Coronary artery (tissue), 2 donors: ENCODE measurements at regions not wholly inside any gene's neighbourhood (a gene's known extent, or its start where the extent isn't known, plus 50 kb on each side); places are given as distances from the start of the nearest gene placed in this dataset.

ENCODE experiments used
- DNase-seq: peaks from one replicate; pipeline ENCODE4 v3.0.0-alpha.2; 2017; ENCODE audit warnings: low spot score
- H3K27ac ChIP-seq, 2 donors: fragments of 200-600 bp; sonication (generic); one replicate each; pipeline ENCODE4 v1.5.1; 2016 to 2019
- H3K4me3 ChIP-seq: fragments of 200-600 bp; sonication (generic); 2 replicates; pipeline ENCODE4 v1.5.1; 2016; ENCODE audit warnings: mild to moderate bottlenecking, moderate library complexity
- TF ChIP-seq, protein P1 (sequence below): fragments of 200-600 bp; sonication (generic); IDR thresholded peaks from one replicate; pipeline ENCODE4 v1.5.1; 2019; ENCODE audit warnings: antibody characterized with exemption

DNA sequence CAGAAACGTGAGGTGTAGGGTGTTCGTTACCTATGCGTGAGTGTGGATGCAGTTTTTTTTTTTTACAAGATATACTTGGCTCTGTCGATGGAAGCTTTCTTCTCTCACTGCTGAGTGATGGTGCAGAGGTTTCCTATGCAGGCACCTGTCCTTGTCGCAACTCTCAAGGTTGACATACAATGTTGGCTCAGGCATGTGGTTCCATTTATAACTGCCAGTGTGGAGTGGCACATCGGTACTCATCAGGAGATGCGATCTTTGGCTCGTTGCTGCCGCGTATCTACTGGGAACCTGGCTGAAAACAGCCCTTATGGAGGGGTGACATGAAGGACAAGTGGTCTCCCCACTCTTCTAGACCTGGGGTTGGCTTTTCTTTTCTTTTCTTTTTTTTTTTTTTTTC lies 109.0 kb downstream of the ZNF664 start:
- no peak for DNase-seq
- TF ChIP-seq, protein P1, sequence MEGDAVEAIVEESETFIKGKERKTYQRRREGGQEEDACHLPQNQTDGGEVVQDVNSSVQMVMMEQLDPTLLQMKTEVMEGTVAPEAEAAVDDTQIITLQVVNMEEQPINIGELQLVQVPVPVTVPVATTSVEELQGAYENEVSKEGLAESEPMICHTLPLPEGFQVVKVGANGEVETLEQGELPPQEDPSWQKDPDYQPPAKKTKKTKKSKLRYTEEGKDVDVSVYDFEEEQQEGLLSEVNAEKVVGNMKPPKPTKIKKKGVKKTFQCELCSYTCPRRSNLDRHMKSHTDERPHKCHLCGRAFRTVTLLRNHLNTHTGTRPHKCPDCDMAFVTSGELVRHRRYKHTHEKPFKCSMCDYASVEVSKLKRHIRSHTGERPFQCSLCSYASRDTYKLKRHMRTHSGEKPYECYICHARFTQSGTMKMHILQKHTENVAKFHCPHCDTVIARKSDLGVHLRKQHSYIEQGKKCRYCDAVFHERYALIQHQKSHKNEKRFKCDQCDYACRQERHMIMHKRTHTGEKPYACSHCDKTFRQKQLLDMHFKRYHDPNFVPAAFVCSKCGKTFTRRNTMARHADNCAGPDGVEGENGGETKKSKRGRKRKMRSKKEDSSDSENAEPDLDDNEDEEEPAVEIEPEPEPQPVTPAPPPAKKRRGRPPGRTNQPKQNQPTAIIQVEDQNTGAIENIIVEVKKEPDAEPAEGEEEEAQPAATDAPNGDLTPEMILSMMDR: no peak
- no peak overlapping the region for H3K27ac ChIP-seq
- no peak overlapping the region for H3K4me3 ChIP-seq

DNA sequence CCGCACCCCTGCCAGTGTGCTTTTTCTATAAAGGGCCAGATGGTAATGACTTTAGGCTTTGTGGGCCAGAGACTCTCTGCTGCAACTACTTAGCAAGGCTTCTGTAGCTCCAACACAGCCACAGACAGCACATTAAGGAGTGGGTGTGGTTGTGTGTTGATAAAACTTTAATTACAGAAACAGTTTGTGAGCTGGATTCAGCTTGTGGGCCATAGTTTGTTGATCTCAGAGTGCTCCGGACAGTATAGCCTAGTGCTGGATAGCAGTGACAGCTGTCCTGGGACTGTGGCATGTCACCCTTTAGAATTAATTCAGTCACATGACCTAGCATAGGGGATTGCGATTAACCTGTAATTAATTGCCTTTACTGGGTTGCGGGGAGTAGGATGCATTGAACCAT lies 109.7 kb downstream of the ZNF664 start:
- Histone ChIP-seq H3K27ac (no peak overlapping the region), H3K4me3 (no peak overlapping the region)
- TF ChIP-seq, protein P1: no peak
- no peak for DNase-seq

DNA sequence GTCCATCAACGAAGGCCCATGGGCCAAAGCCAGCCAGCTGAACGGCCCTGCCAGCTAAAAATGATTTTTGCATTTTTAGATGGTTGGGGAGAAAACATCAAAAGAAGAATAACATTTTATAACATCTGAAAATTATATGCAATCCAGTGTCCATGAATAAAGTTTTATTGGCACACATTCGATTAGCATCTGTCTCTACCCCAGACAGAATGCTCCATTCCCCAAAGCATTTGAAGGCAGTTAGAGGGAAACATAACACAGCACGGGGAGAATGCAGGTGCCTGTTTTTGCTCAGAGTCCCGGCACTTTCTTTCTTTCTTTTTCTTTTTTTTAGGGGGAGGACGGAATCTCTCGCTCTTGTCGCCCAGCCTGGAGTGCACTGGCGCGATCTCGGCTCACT lies 110.7 kb downstream of the ZNF664 start:
- TF ChIP-seq, protein P1: no peak
- Histone ChIP-seq H3K27ac (no peak overlapping the region), H3K4me3 (no peak overlapping the region)
- no peak for DNase-seq

DNA sequence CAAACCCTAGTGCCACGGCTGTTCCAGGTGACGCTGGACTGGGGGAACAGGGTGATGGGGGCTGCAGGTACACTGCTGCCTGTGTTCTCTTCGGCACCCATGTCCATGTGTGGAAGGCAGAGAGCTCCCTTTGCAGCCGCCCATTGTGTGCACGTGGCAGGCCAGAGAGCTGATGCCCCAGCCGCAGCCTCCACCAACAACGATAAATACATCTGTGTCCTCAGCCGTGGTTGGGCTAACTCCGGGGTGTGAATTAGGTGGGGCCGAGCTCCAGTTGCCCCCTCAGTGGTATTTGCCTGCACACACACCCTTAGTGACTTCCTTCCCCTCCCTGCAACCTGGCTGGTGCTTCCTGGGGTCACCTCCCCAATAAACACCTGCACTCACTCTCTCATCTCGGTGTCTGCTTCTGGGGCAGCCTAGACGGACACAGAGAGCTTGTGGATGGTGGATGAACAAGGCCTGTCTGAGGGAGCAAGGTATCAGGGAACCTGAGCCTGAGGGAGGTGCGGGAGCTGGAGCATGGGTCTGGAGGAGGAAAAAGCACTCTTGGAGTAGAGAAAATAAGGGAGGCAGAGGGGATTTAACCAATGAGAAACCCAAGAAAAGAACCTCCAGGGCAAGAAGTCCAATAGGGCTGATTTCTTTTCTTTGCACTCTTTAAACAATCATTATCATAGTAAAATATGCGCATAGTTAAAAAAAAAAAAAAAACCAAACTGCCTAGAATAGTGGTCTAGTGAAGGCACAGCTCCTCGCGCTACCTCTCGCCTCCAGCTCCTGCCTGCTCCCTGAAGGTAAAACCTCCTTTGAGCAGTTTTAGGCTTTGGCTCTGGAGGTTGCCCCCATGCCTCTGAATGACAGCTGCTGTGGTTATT lies 112.6 kb downstream of the ZNF664 start:
- Histone ChIP-seq H3K27ac (no peak overlapping the region), H3K4me3 (no peak overlapping the region)
- DNase-seq: no peak
- TF ChIP-seq, protein P1: no peak

DNA sequence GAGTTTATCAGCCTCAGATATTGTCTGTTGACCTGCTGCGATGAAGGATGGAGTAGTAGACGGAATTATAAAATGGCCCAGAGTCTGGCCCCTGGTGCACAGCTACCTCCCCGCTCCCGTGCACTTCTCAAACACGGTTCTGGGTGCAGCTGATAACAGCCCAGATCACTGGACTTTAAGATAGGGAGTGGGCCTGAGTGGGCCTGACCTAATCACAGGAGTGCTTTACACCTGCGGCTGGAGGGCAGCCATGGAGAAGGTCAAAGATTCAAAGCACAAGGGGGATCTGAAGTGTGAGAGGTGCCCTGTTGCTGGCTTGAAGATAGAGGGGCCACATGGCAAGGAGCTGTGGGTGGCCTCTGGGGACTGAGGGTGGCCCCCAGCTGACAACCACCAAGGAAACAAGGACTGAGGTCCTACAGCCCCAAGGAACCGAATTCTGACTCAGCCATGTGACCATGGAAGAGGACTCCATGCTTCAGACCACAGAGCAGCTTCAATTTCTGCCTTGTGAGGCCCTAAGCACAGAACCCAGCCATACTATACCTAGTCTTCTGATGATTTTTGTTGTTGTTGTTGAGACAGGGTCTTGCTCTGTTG lies 113.4 kb downstream of the ZNF664 start:
- H3K27ac ChIP-seq: no peak overlapping the region
- no peak for DNase-seq
- H3K4me3 ChIP-seq: no peak overlapping the region
- TF ChIP-seq, protein P1: no peak

DNA sequence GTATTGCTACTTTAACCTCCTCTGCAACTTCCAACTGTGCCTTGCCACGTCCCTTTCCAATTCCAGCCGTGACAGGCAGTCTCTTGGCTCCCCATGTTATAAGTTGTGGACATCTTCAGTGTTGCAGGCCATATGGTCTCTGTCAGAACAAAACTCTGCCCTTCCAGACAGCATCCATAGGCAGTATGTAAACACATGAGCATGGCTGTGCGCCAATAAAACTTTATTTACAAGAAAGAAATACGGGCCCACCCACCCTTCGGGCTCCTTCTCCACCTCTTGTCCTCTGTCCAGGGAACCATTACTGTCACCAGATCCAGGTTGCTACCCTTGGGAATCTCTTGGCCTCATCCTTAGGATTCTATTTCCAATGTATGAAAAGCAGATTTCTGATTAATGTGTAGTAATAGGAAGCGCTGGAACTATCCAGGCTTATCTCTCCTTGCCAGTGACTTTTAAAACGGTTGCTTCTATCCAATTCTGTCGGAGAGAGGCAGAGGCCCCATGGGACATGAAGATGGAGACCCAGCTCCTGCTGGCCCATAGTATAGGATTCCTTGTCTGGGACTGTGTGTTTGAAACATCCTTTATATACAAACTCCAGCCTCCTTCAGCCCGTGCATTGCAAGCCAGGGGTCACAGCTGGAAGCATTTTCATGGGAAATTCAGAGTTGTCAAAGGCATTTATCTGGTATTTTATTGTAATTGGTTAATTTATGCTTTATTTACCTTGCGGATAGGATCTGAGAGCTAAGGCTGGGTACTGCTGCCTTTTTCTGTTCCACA lies 114.4 kb downstream of the ZNF664 start:
- H3K4me3 ChIP-seq: no peak overlapping the region
- TF ChIP-seq, protein P1: no peak
- no peak for DNase-seq
- H3K27ac ChIP-seq: no peak overlapping the region
